Vagina (tissue), 2 donors: ENCODE measurements at regions not wholly inside any gene's neighbourhood (a gene's known extent, or its start where the extent isn't known, plus 50 kb on each side); places are given as distances from the start of the nearest gene placed in this dataset.

ENCODE experiments used
- CTCF ChIP-seq, 3 experiments: fragments of 450-650 bp in 2 of 3; fragments of 200-600 bp in 1 of 3; sonication (generic) in 1 of 3; IDR thresholded peaks; one replicate each; pipeline ENCODE4 v1.5.1; 2017 to 2019; ENCODE audit warnings: antibody characterized with exemption in 3 of 3, mild to moderate bottlenecking in 2 of 3, moderate library complexity in 2 of 3
- POLR2AphosphoS5 ChIP-seq, 2 donors: sonication (generic); formaldehyde crosslinking; IDR thresholded peaks; one replicate each; pipeline ENCODE4 v1.9.0; 2017; ENCODE audit warnings: antibody characterized with exemption in 2 of 2, mild to moderate bottlenecking in 2 of 2, low read depth in 1 of 2; ENCODE audit not compliant: insufficient read depth in 1 of 2

DNA sequence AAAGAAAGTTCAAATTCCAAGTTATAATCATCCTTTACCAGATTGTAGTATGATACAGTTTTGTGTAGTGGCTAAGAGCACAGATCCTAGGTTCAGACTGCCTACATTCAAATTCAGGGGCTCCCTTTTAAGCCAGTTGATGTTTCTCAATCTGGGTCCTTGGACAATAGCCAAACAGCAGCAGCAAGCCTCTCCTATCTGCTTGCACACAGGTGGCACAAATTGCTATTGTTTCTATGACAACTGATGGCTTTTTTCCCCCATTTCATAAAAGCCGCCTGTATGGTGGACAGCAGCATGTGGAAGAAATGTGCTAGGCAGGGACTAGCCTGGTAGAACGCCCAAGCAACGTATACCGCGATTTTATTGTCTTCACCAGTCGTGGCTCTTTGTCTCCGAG is 76.5 kb downstream of the S1PR1 start:
- no peak for TF ChIP-seq CTCF (IDR thresholded peaks at IDR 0.05)
- TF ChIP-seq POLR2AphosphoS5 (IDR thresholded peaks at IDR 0.05; ENCODE audit: insufficient read depth in 1 of 2, low read depth in 1 of 2), result no peak
